CD4-positive, alpha-beta T cell treated with Interleukin-17A for 1 hour (primary cell): ENCODE measurements at regions not wholly inside any gene's neighbourhood (a gene's known extent, or its start where the extent isn't known, plus 50 kb on each side); places are given as distances from the start of the nearest gene placed in this dataset.
"Not testable (repeated sequence)": the region's sequence is repeated elsewhere in the genome, so short reads cannot be mapped to it uniquely, and the experiment has no call there.

Experiments
- DNase-seq: peaks from one replicate; pipeline ENCODE4 v3.0.0-alpha.2; 2020

- no peak for DNase-seq
These were observed 63.7 kb upstream of the SYT4 start for GRCh38 chr18:43341014-43341413.

DNA sequence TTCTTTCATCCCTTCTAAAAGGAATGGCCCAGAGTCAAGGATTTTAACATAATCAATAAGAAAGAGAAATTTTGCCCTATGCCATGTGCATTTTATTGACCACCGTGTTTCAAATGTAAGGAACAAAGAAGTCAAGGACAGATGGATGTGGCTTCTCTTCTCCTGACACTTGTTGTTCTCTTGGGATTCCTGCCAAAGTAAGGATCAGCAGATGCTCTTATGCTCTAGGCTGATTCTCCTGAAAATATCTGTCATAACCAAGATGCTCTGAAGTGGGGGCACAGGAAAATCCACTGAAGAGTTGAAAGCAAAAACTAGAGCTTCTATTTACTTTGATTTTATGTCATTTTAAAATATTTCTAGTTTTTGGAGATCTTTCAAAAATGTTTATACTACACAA, 72.9 kb upstream of the SYT4 start:
- no peak for DNase-seq

DNA sequence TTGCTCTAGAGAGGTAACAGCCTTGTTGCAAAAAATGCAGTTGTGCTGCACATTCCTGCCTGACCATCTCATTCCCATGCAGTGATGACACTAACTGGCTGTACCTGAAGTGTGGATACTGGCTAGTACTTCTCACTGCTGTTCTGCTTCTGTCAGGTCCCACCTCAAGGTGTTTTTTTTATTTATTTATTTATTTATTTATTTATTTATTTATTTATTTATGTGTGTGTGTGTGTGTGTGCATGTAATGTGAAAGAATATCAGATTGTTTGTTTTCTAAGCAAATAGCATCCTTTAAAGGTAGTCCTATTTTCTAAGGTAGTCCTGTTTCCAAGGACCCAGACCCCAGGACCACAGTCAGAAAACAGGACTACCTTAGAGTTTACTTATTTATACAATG, 87.2 kb upstream of the SYT4 start:
- DNase-seq = no peak

GRCh38 chr18:43367895-43368294, 90.6 kb upstream of the SYT4 start:
- no peak for DNase-seq

GRCh38 chr18:43369311-43369710, 92.0 kb upstream of the SYT4 start:
- DNase-seq = not testable (repeated sequence)

- no peak for DNase-seq
These were observed 95.5 kb upstream of the SYT4 start for GRCh38 chr18:43372773-43373172.

DNA sequence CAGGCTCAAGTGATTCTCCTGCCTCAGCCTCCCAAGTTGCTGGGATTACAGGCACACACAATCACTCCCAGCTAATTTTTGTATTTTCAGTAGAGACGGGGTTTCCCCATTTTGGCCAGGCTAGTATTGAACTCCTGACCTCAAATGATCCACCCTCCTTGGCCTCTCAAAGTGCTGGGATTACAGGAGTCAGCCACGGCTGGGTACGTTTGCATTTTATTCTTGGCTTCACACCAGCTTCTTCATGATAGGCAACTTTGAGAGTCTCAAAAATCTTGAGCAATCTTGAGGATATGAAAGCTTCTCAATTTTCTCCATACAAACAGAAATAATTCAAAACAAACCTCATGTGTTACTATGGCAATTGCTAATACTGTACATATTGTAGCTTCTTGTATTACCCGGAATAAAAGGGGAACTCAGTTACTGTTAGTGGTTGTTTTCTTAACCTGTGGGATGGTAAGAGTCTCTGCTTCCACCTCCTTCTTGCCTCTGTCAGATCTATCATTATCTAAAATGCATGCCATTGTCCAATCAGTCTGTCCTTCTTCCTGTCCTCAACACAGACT, 102.9 kb upstream of the SYT4 start:
- DNase-seq = no peak

GRCh38 chr18:43382641-43383403, 105.5 kb upstream of the SYT4 start:
- no peak for DNase-seq

DNA sequence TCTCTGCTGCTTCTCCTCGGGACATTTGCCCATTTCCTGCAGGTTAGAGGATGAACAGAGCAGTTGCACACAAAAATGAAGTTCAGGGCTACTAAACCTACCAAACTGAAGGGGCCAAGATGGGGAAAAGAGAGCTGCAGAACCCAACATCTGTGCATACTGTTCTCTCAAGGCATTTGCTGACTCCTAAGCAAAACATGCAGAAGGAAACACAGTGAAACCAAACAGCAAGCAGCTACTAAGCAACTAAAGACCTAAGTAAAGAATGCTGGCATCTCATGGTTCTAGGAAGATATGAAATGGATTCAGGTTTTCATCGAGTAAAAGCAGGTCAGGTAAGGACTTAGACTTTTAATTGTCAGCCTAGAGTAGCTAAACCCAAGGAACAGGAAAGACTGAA, 111.9 kb upstream of the SYT4 start:
- no peak for DNase-seq

DNA sequence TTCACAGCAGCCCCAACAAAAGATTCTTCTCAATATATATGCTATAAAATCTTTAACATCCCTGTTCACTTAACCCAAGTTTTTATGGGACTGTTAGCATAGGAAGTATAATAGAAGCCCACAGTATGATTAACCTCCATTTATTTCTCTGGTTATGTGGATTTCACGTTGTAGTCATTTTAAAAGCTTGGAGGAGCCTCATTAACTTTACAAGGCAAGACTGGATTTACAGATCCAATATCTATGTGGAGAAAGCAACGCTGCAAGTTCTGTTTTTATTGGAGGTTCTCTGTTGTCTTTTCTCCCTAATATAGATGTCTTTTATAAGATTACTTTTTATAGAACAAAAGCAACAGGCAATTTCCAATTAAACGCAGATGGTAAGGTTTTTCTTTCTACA, 114.9 kb upstream of the SYT4 start:
- no peak for DNase-seq

DNA sequence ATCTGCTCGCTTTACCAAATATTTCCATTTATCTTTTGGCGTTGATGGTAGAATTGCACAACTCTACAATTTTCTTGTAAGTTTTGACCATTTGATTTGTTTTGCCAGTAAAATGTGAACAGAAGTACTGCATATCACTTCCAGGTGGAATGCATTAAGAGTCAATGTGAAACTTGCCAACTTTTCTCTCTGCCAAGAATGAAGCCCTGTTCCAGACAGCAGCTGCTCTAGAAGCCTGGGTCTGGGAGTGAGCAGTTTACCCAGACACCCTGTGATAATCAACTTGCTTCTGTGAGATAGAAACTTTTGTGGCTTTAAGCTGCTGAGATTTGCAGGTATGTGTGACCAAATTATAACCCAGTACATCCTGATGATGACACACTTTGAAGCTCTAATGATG, 115.9 kb upstream of the SYT4 start:
- no peak for DNase-seq

DNA sequence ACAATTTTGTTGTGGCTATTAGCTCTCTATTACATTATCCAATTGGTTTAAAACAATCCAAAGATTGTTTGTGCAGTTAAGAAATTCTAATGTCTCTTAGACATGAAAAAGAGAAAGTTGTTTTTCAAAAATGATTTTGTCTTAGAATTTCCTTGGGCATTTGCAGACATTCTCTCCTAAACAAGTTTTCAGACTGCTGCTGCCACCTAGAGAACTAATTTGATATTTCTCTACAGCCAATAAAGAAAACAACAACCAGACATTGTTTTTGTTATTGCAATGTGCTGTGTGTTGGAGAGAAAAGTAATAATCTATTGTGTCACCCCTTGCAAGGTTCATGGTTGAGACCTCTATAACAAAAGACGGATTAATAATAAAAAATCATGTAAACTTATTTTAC, 119.0 kb upstream of the SYT4 start:
- DNase-seq = no peak

GRCh38 chr18:43398601-43399000, 121.3 kb upstream of the SYT4 start:
- DNase-seq = no peak

GRCh38 chr18:43405097-43405496, 127.8 kb upstream of the SYT4 start:
- no peak for DNase-seq

GRCh38 chr18:43414006-43414405, 136.7 kb upstream of the SYT4 start:
- DNase-seq = no peak

- DNase-seq = no peak
These were observed 142.8 kb upstream of the SYT4 start for GRCh38 chr18:43420091-43420490.

DNA sequence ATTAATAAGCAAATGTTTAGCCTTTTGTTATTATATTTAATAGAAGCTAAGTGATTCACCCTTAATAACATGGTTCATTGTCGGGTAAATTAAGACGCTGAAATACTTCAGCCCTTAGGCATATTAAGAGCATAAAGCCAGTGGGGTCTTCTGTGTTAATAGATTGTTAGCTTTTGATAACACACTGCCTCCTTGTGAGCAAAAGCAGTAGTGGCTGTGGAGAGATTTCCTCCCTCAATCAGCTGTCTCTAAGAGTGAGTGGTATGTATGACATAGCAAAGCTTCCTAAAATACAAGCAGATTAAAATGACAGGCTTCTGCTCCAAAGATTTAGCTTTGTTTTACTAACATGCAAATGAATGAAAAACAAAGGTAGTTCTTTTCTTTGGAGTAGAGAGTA, 143.7 kb upstream of the SYT4 start:
- DNase-seq = no peak

DNA sequence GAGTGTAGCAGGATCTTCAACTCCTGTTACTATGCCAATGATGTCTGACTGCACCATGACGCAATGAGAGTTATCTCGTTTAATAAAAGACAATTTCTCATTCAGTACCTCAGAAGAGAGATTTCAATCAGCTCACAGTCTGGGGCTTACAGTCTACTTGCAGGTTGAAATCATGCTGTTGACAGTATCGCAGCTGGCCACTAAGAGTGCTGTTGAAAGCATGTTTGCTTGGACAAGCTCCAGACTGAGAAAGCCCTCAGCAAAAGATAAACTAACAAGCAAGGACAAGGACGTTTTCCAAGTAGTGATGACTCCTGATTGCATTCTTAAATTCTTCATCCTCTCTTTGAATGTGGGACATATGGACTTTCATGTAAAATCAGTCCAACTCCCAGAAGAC, 145.2 kb upstream of the SYT4 start:
- DNase-seq = no peak

GRCh38 chr18:43435851-43436250, 158.6 kb upstream of the SYT4 start:
- no peak for DNase-seq

- no peak for DNase-seq
These were observed 164.8 kb upstream of the SYT4 start for GRCh38 chr18:43442131-43442530.

DNA sequence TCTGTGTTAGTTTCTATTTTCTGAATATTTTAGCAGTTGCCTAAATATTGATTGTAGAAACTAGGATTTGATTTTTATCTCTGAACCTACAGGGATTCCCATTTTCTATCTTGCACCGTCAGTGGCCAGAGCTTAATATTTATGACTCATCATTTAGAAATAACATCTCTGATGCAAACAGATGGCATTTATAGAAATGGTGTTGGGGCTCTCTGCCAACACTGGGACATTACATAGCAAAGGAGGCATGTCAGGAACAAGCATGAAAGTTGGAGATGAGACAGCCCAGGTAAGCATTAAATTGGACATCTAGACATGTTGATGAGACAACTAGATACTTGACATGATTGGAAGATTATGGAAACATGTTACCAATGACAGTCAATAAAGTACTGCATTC, 165.3 kb upstream of the SYT4 start:
- no peak for DNase-seq

DNA sequence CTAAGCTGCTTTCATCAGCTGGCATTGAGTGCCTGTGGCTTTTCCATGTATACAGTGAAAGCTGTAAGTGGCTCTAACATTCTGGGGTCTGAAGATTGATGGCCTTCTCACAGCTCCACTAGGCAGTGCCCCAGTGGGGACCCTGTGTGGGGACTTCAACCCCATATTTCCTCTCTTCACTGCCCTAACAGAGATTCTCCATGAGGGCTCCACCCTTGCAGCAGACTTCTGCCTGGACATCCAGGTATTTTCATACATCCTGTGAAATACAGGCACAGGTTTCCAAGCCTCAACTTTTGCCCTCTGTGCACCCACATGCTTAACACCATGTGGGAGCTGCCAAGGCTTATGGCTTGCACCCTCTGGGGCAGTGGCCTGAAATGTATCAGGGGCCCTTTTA, 188.2 kb upstream of the SYT4 start:
- DNase-seq = no peak

GRCh38 chr18:43471873-43472272, 194.6 kb upstream of the SYT4 start:
- no peak for DNase-seq

- DNase-seq = no peak
These were observed 203.8 kb upstream of the SYT4 start for GRCh38 chr18:43481069-43481468.

DNA sequence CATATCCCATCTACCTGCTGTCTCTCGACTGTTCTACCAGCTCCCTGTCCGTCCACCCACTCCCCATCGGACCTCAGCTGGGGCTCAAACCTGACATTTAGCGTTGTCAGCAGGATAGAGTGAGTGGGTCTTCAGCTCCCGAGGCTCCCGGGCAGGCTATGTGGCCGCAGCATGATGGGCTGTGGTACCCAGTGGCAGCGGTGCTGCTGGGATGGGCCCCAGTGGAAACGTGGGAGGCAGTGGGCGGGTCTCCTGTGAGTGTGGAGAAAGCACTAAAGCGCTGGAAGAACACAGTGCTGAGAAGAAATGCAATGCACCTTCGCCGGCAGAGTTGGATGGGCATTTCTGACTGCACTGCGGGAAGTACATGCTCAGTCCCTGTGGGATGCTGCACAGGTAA, 204.8 kb upstream of the SYT4 start:
- no peak for DNase-seq
